Calu3 (cell line): ENCODE measurements at regions not wholly inside any gene's neighbourhood (a gene's known extent, or its start where the extent isn't known, plus 50 kb on each side); places are given as distances from the start of the nearest gene placed in this dataset.

Experiments
- BruUV-seq: library from RNA; stranded (reverse); fragments of 400-500 nt; replicated peaks from 2 replicates; lab custom pipeline; 2021; lab: Mats Ljungman, UMichigan
- CTCF ChIA-PET: fragments of 300-600 bp; sonication (Branson Sonifier 250); formaldehyde crosslinking; loops from one replicate; lab custom pipeline; 2022; ENCODE audit warnings: antibody characterized with exemption; lab: Charles Lee
- DNase-seq: peaks from one replicate; pipeline ENCODE4 v3.0.0; 2022
- H3K27ac Mint-ChIP-seq: one replicate; pipeline ENCODE4 v1.8.0; 2022; ENCODE audit warnings: mixed read lengths; ENCODE audit not compliant: unreplicated experiment
- H3K27me3 Mint-ChIP-seq: one replicate; pipeline ENCODE4 v1.8.0; 2022; ENCODE audit warnings: mixed read lengths; ENCODE audit not compliant: unreplicated experiment
- H3K36me3 Mint-ChIP-seq: one replicate; pipeline ENCODE4 v1.8.0; 2022; ENCODE audit warnings: mild to moderate bottlenecking, moderate library complexity, mixed read lengths; ENCODE audit not compliant: insufficient read depth, unreplicated experiment
- H3K4me1 Mint-ChIP-seq: one replicate; pipeline ENCODE4 v1.8.0; 2022; ENCODE audit warnings: mild to moderate bottlenecking, low read depth, mixed read lengths; ENCODE audit not compliant: unreplicated experiment
- H3K4me3 Mint-ChIP-seq: one replicate; pipeline ENCODE4 v1.8.0; 2022; ENCODE audit warnings: mild to moderate bottlenecking, low read depth, moderate library complexity, mixed read lengths; ENCODE audit not compliant: unreplicated experiment
- H3K9me3 Mint-ChIP-seq: one replicate; pipeline ENCODE4 v1.8.0; 2022; ENCODE audit warnings: low read depth, mixed read lengths; ENCODE audit not compliant: unreplicated experiment
- intact Hi-C: fragments of 100-400 bp; cut with micrococcal nuclease; formaldehyde crosslinking; loops from one replicate; pipeline ENCODE4 v1.10.0; 2022; ENCODE audit not compliant: unreplicated experiment
- TF ChIP-seq, protein P1 (sequence below): fragments of 200-600 bp; IDR thresholded peaks from one replicate; pipeline ENCODE4 v1.8.0; 2022; ENCODE audit warnings: antibody characterized with exemption; ENCODE audit not compliant: unreplicated experiment

GRCh38 chr4:180539284-180539683 is 1703.9 kb upstream of the TENM3 start:
- CTCF ChIA-PET, result no interaction called here
- BruUV-seq, result no TSS peak
- no peak overlapping the region for H3K27ac Mint-ChIP-seq
- no peaks in the 10 kb centered on the region for H3K9me3 Mint-ChIP-seq
- H3K27me3 Mint-ChIP-seq, result no peaks in the 10 kb centered on the region
- H3K36me3 Mint-ChIP-seq, result no peaks in the 10 kb centered on the region
- intact Hi-C loops, result no loop called here
- no peak overlapping the region for H3K4me3 Mint-ChIP-seq
- TF ChIP-seq, protein P1, sequence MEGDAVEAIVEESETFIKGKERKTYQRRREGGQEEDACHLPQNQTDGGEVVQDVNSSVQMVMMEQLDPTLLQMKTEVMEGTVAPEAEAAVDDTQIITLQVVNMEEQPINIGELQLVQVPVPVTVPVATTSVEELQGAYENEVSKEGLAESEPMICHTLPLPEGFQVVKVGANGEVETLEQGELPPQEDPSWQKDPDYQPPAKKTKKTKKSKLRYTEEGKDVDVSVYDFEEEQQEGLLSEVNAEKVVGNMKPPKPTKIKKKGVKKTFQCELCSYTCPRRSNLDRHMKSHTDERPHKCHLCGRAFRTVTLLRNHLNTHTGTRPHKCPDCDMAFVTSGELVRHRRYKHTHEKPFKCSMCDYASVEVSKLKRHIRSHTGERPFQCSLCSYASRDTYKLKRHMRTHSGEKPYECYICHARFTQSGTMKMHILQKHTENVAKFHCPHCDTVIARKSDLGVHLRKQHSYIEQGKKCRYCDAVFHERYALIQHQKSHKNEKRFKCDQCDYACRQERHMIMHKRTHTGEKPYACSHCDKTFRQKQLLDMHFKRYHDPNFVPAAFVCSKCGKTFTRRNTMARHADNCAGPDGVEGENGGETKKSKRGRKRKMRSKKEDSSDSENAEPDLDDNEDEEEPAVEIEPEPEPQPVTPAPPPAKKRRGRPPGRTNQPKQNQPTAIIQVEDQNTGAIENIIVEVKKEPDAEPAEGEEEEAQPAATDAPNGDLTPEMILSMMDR, result no peak
- H3K4me1 Mint-ChIP-seq, result no peaks in the 10 kb centered on the region
- DNase-seq, result no peak

- Mint-ChIP-seq H3K27me3 (no peaks in the 10 kb centered on the region), H3K4me1 (no peaks in the 10 kb centered on the region), H3K36me3 (no peaks in the 10 kb centered on the region), H3K27ac (no peak overlapping the region), H3K9me3 (no peaks in the 10 kb centered on the region), H3K4me3 (no peak overlapping the region)
- TF ChIP-seq, protein P1, result no peak
- intact Hi-C loops, result no loop called here
- DNase-seq, result no peak
- CTCF ChIA-PET, result no interaction called here
- BruUV-seq, result no TSS peak
These were observed 1701.5 kb upstream of the TENM3 start for GRCh38 chr4:180541678-180542077.

DNA sequence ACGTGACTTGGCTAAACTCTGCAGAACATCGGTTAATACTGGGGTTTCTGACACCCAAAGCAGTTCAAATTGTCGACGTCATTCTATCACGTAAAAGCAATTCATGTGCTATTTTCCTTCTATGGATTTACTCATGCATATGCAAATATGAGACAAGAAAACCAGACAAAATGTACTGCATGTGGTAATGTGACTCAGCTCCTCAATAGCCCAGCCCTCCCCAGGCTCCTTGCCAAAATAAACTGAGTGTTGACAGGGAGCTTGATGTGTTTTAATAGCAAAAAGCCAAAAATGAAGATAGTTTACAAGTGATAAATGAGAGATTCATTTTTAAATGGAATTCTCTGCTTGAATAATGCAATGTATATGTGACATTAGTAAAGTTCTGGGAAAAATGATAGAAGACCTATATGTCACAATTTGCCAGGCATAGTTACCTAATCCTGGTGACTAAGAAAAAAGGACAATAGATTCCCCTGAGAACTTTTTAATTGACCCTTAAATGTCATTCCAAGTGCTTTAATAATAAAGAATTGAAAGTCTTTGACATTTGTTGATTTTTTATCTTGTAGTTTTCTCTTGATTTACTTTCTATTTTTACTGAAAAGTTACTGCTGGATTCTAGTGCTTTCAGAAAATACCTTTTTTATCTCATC is 1700.6 kb upstream of the TENM3 start:
- no peak overlapping the region for H3K4me3 Mint-ChIP-seq
- BruUV-seq, result no TSS peak
- TF ChIP-seq, protein P1, result no peak
- DNase-seq, result peak; percentile 40
- intact Hi-C loops, result no loop called here
- H3K4me1 Mint-ChIP-seq, result no peaks in the 10 kb centered on the region
- CTCF ChIA-PET, result no interaction called here
- no peaks in the 10 kb centered on the region for H3K9me3 Mint-ChIP-seq
- no peaks in the 10 kb centered on the region for H3K36me3 Mint-ChIP-seq
- no peak overlapping the region for H3K27ac Mint-ChIP-seq
- H3K27me3 Mint-ChIP-seq, result no peaks in the 10 kb centered on the region

- no TSS peak for BruUV-seq
- Mint-ChIP-seq H3K9me3 (peaks cover 2% of the 10 kb centered on the region), H3K4me1 (no peaks in the 10 kb centered on the region), H3K27me3 (no peaks in the 10 kb centered on the region), H3K4me3 (no peak overlapping the region), H3K27ac (no peak overlapping the region), H3K36me3 (no peaks in the 10 kb centered on the region)
- peak; percentile 3 for DNase-seq
- intact Hi-C loops, result no loop called here
- CTCF ChIA-PET, result no interaction called here
- TF ChIP-seq, protein P1, result no peak
These were observed 1693.1 kb upstream of the TENM3 start for GRCh38 chr4:180550106-180550505.
